H1 (cell line): ENCODE measurements at regions not wholly inside any gene's neighbourhood (a gene's known extent, or its start where the extent isn't known, plus 50 kb on each side); places are given as distances from the start of the nearest gene placed in this dataset.

Experiments used
- CTCF ChIA-PET: fragments of 300-600 bp; sonication (Branson Sonifier 250); formaldehyde crosslinking; loops from one replicate; lab custom pipeline; 2021; ENCODE audit not compliant: partially characterized antibody; lab: Charles Lee
- POLR2A ChIA-PET: fragments of 300-600 bp; sonication (Branson Sonifier 250); formaldehyde crosslinking; loops from one replicate; lab custom pipeline; 2021; ENCODE audit warnings: inconsistent platforms; ENCODE audit not compliant: partially characterized antibody; lab: Charles Lee
- DNase-seq, 2 experiments: peaks; one replicate each; pipeline versions ENCODE4 v3.0.0 to v3.0.0-alpha.2; 2010 to 2022; ENCODE audit warnings: low spot score in 2 of 2, low read depth in 1 of 2, mixed read lengths in 1 of 2
- FAIRE-seq: peaks from 2 replicates; lab custom pipeline; 2011; peaks lifted over from hg19 to GRCh38; lab: Jason Lieb, UNC
- H2AFZ ChIP-seq: 2 replicates; pipeline ENCODE4 v1.8.1; 2012; ENCODE audit warnings: low read length, inconsistent platforms
- H2AK5ac ChIP-seq: 2 replicates; pipeline ENCODE4 v1.6.1; 2013; ENCODE audit warnings: low read depth, low read length
- H2BK120ac ChIP-seq: replicated peaks from 2 replicates; pipeline ENCODE3; 2013; ENCODE audit warnings: low read depth, low read length, inconsistent platforms
- H2BK12ac ChIP-seq: 2 replicates; pipeline ENCODE4 v1.6.1; 2013; ENCODE audit warnings: low read depth, low read length
- H2BK15ac ChIP-seq: 2 replicates; pipeline ENCODE4 v1.6.1; 2013; ENCODE audit warnings: low read length
- H2BK20ac ChIP-seq: 2 replicates; pipeline ENCODE4 v1.6.1; 2013; ENCODE audit warnings: low read length
- H2BK5ac ChIP-seq: 2 replicates; pipeline ENCODE4 v1.6.1; 2013; ENCODE audit warnings: low read depth, low read length
- H3K14ac ChIP-seq: 2 replicates; pipeline ENCODE4 v1.6.1; 2013; ENCODE audit warnings: inconsistent platforms; ENCODE audit not compliant: insufficient read length
- H3K18ac ChIP-seq: 2 replicates; pipeline ENCODE4 v1.6.1; 2013; ENCODE audit warnings: low read length; ENCODE audit errors: extremely low read depth
- H3K23ac ChIP-seq: 2 replicates; pipeline ENCODE4 v1.6.1; 2013; ENCODE audit warnings: inconsistent platforms; ENCODE audit not compliant: insufficient read length
- H3K23me2 ChIP-seq: 2 replicates; pipeline ENCODE4 v1.6.1; 2013; ENCODE audit warnings: low read depth, low read length
- H3K27ac ChIP-seq: 2 replicates; pipeline ENCODE4 v1.6.1; 2011; ENCODE audit warnings: low read depth, low read length, inconsistent platforms
- H3K27me3 ChIP-seq, 4 experiments: replicated peaks in 1 of 4; 1 replicate in 1 of 4; 2 replicates in 3 of 4; pipeline versions ENCODE4 v1.6.1 to v1.8.1; 2011 to 2013; ENCODE audit warnings: low read length in 3 of 4, mild to moderate bottlenecking in 3 of 4, inconsistent platforms in 2 of 4, mixed read lengths in 2 of 4, moderate library complexity in 1 of 4; ENCODE audit not compliant: control insufficient read depth in 3 of 4, insufficient read depth in 3 of 4; ENCODE audit errors: extremely low read depth in 1 of 4
- H3K36me3 ChIP-seq, 4 experiments: 2 replicates each; pipeline versions ENCODE4 v1.6.1 to v1.8.1; 2011 to 2013; ENCODE audit warnings: mild to moderate bottlenecking in 4 of 4, low read length in 3 of 4, moderate library complexity in 2 of 4, control low read depth in 1 of 4, inconsistent platforms in 1 of 4; ENCODE audit not compliant: insufficient read depth in 4 of 4, control insufficient read depth in 2 of 4
- H3K4ac ChIP-seq: replicated peaks from 2 replicates; pipeline ENCODE3; 2013; ENCODE audit warnings: low read length, low read depth, mixed read lengths, inconsistent platforms; ENCODE audit not compliant: insufficient read length
- H3K4me1 ChIP-seq, 4 experiments: replicated peaks in 1 of 4; 1 replicate in 1 of 4; 2 replicates in 3 of 4; pipeline versions ENCODE4 v1.6.1 to v1.8.1; 2011 to 2013; ENCODE audit warnings: low read length in 3 of 4, inconsistent platforms in 2 of 4, mixed read lengths in 1 of 4; ENCODE audit not compliant: insufficient read depth in 4 of 4, control insufficient read depth in 3 of 4
- H3K4me2 ChIP-seq, 2 experiments: 2 replicates each; pipeline versions ENCODE4 v1.6.1 to v1.8.1; 2011 to 2013; ENCODE audit warnings: low read depth in 2 of 2, low read length in 2 of 2, control low read depth in 1 of 2, inconsistent platforms in 1 of 2, mild to moderate bottlenecking in 1 of 2; ENCODE audit not compliant: insufficient read depth in 1 of 2
- H3K4me3 ChIP-seq, 4 experiments: fragments of 200-600, 300-600 bp in 1 of 4; sonication (generic), shearing (Covaris generic), sonication (Bioruptor Twin) in 1 of 4; 2 replicates each; pipeline versions ENCODE4 v1.5.1 to v1.8.1; 2011 to 2016; ENCODE audit warnings: low read length in 4 of 4, low read depth in 3 of 4, control low read depth in 2 of 4, inconsistent platforms in 2 of 4, mild to moderate bottlenecking in 2 of 4, mixed read lengths in 1 of 4, moderate library complexity in 1 of 4; ENCODE audit not compliant: insufficient read depth in 2 of 4; ENCODE audit errors: extremely low read depth in 1 of 4
- H3K56ac ChIP-seq: replicated peaks from 2 replicates; pipeline ENCODE3; 2013; ENCODE audit warnings: low read depth, mild to moderate bottlenecking, mixed read lengths, low read length, inconsistent platforms; ENCODE audit not compliant: insufficient read length
- H3K79me1 ChIP-seq: 2 replicates; pipeline ENCODE4 v1.6.1; 2013; ENCODE audit warnings: low read depth, low read length, control low read depth
- H3K79me2 ChIP-seq, 2 experiments: 2 replicates each; pipeline versions ENCODE4 v1.6.1 to v1.8.1; 2012 to 2013; ENCODE audit warnings: low read length in 2 of 2, mild to moderate bottlenecking in 2 of 2, inconsistent platforms in 1 of 2; ENCODE audit not compliant: insufficient read depth in 2 of 2, control insufficient read depth in 1 of 2
- H3K9ac ChIP-seq, 4 experiments: replicated peaks in 1 of 4; 1 replicate in 1 of 4; 2 replicates in 3 of 4; pipeline versions ENCODE4 v1.6.1 to v1.8.1; 2011 to 2013; ENCODE audit warnings: low read depth in 3 of 4, low read length in 3 of 4, control low read depth in 2 of 4, mild to moderate bottlenecking in 2 of 4, moderate library complexity in 2 of 4, inconsistent platforms in 1 of 4; ENCODE audit errors: extremely low read depth in 1 of 4
- H3K9me3 ChIP-seq, 2 experiments: 2 replicates each; pipeline versions ENCODE4 v1.6.1 to v1.8.1; 2012 to 2013; ENCODE audit warnings: mild to moderate bottlenecking in 2 of 2, moderate library complexity in 2 of 2, control low read depth in 1 of 2, inconsistent platforms in 1 of 2, low read depth in 1 of 2, low read length in 1 of 2, mixed read lengths in 1 of 2; ENCODE audit not compliant: insufficient read depth in 2 of 2
- H4K20me1 ChIP-seq, 2 experiments: replicated peaks in 1 of 2; 2 replicates each; pipeline versions ENCODE3 to v1.8.1; 2011 to 2013; ENCODE audit warnings: inconsistent platforms in 2 of 2, low read length in 2 of 2, mild to moderate bottlenecking in 1 of 2; ENCODE audit not compliant: insufficient read depth in 2 of 2, control insufficient read depth in 1 of 2
- H4K5ac ChIP-seq: 2 replicates; pipeline ENCODE4 v1.6.1; 2013; ENCODE audit warnings: low read length, low read depth, mixed read lengths, inconsistent platforms; ENCODE audit not compliant: insufficient read length
- H4K8ac ChIP-seq: 2 replicates; pipeline ENCODE4 v1.8.0; 2013; ENCODE audit warnings: mild to moderate bottlenecking, moderate library complexity, low read length, inconsistent platforms; ENCODE audit not compliant: insufficient read depth; ENCODE audit errors: extremely low read depth
- H4K91ac ChIP-seq: replicated peaks from 2 replicates; pipeline ENCODE3; 2013; ENCODE audit warnings: low read length, mixed read lengths, inconsistent platforms; ENCODE audit not compliant: insufficient read length
- MAFK ChIP-seq: IDR thresholded peaks from 2 replicates; pipeline ENCODE4 v1.6.1; 2012; ENCODE audit warnings: low read depth, mild to moderate bottlenecking, improper control_type of control experiment, low read length
- whole genome bisulfite sequencing, 2 experiments: shearing (Covaris generic) in 1 of 2; methylation state at CpG; one replicate each; pipeline versions ENCODE4 v1.1.6 to v1.1.7; 2013 to 2015; ENCODE audit warnings: low lambda C conversion rate in 2 of 2, mixed read lengths in 2 of 2, inconsistent platforms in 1 of 2, low coverage in 1 of 2, missing lambda C conversion rate in 1 of 2; ENCODE audit not compliant: insufficient replicate concordance in 2 of 2, insufficient coverage in 1 of 2, insufficient read length in 1 of 2; ENCODE audit errors: extremely low coverage in 1 of 2, missing lambda C conversion rate in 1 of 2; 5-methylcytosine and 5-hydroxymethylcytosine counted together
- TF ChIP-seq, protein P1 (sequence below): IDR thresholded peaks from 2 replicates; pipeline ENCODE4 v1.6.1; 2012; ENCODE audit warnings: inconsistent platforms

DNA sequence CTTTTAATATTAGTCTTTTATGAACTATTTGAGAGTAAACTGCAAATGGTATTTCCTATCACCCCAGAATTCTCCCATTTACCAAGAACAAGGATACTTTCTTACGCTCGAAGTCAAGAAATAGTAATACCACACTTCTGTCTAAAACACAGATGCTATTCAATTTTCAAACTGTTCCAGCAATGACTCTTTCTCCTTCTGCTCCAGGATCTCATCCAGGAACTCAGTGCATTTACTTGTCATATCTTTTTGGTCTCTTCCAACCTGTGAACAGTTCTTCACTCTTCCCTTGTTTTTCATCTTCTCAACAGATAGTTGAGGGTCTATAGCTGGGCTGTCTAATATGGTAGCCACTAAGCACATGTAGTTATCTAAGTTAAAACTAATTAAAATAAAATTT lies 87.1 kb upstream of the GAP43 start:
- ChIA-PET POLR2A (no interaction called here), CTCF (interaction anchor here (1.5 kb wide), 1 partner anchor 11 kb away, joined by 3 read pairs; no protein-coding TSS in a partner anchor)
- Histone ChIP-seq H3K4me3 (no peak overlapping the region), H3K9me3 (no peaks in the 10 kb centered on the region), H3K56ac (no peak overlapping the region), H3K27ac (no peak overlapping the region), H4K20me1 (no peaks in the 10 kb centered on the region), H3K9ac (no peak overlapping the region), H2BK15ac (no peak overlapping the region), H3K79me1 (no peaks in the 10 kb centered on the region), H4K91ac (no peak overlapping the region), H3K79me2 (no peaks in the 10 kb centered on the region), H4K5ac (no peak overlapping the region), H2AFZ (no peak overlapping the region), H3K14ac (no peak overlapping the region), H3K36me3 (no peaks in the 10 kb centered on the region), H3K27me3 (no peaks in the 10 kb centered on the region), H3K4me2 (no peak overlapping the region), H2BK20ac (no peak overlapping the region), H2AK5ac (no peak overlapping the region), H3K18ac (no peak overlapping the region), H3K4me1 (no peaks in the 10 kb centered on the region), H3K4ac (no peak overlapping the region), H2BK5ac (no peak overlapping the region), H3K23me2 (no peaks in the 10 kb centered on the region), H4K8ac (no peak overlapping the region), H2BK120ac (no peak overlapping the region), H3K23ac (no peak overlapping the region), H2BK12ac (no peak overlapping the region)
- no peak for TF ChIP-seq MAFK
- TF ChIP-seq, protein P1, sequence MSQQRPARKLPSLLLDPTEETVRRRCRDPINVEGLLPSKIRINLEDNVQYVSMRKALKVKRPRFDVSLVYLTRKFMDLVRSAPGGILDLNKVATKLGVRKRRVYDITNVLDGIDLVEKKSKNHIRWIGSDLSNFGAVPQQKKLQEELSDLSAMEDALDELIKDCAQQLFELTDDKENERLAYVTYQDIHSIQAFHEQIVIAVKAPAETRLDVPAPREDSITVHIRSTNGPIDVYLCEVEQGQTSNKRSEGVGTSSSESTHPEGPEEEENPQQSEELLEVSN = no peak
- WGBS, 2 experiments = 100% methylated on average over 2 of the region's 2 CpGs; no CpG with 5 or more reads in 1 of the 2 experiments
- DNase-seq (no peak), FAIRE-seq (no peak)
